Activated naive CD8-positive, alpha-beta T cell treated with anti-CD3 and anti-CD28 coated beads for 36 hours (primary cell): ENCODE measurements at regions not wholly inside any gene's neighbourhood (a gene's known extent, or its start where the extent isn't known, plus 50 kb on each side); places are given as distances from the start of the nearest gene placed in this dataset.
"Not testable (repeated sequence)": the region's sequence is repeated elsewhere in the genome, so short reads cannot be mapped to it uniquely, and the experiment has no call there.

Source experiments
- DNase-seq: peaks from one replicate; pipeline ENCODE4 v3.0.0; 2021
- H3K27ac Mint-ChIP-seq: one replicate; pipeline ENCODE4 v1.8.0; 2022; ENCODE audit warnings: mild to moderate bottlenecking, moderate library complexity, mixed read lengths
- H3K27me3 Mint-ChIP-seq: one replicate; pipeline ENCODE4 v1.8.0; 2022; ENCODE audit warnings: mild to moderate bottlenecking, mixed read lengths
- H3K36me3 Mint-ChIP-seq: one replicate; pipeline ENCODE4 v1.8.0; 2021; ENCODE audit warnings: mild to moderate bottlenecking, mixed read lengths
- H3K4me1 Mint-ChIP-seq: one replicate; pipeline ENCODE4 v1.8.0; 2021; ENCODE audit warnings: mixed read lengths
- H3K4me3 Mint-ChIP-seq: one replicate; pipeline ENCODE4 v1.8.0; 2022; ENCODE audit warnings: mild to moderate bottlenecking, moderate library complexity, mixed read lengths
- H3K9me3 Mint-ChIP-seq: one replicate; pipeline ENCODE4 v1.8.0; 2022; ENCODE audit warnings: mixed read lengths

GRCh38 chr5:96516631-96517071 lies 83.6 kb upstream of the PCSK1 start:
- no peak overlapping the region for H3K27ac Mint-ChIP-seq
- no peak for DNase-seq
- no peaks in the 10 kb centered on the region for H3K4me1 Mint-ChIP-seq
- H3K9me3 Mint-ChIP-seq = no peaks in the 10 kb centered on the region
- H3K27me3 Mint-ChIP-seq = no peaks in the 10 kb centered on the region
- no peaks in the 10 kb centered on the region for H3K36me3 Mint-ChIP-seq
- H3K4me3 Mint-ChIP-seq = no peak overlapping the region

- H3K4me1 Mint-ChIP-seq = no peaks in the 10 kb centered on the region
These were observed 84.2 kb upstream of the PCSK1 start for GRCh38 chr5:96517295-96517694.

DNA sequence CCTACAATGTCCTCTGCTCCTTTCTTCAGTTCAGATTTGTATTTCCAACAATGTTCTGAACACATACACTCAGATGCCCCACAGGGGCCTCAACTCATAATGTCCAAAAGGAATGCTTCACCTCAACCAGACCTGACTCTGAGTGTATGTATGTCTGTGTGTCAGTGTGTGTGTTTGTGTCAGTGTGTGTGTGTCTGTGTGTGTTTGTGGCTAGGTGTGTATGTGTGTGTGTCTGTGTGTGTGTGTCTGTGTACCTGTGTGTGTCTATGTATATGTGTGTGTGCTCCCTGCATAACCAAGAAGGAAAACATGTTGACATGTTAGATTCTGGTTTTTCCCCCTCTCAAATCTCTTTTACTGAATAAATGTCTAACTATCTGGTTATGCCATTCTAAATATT lies 87.3 kb upstream of the PCSK1 start:
- Mint-ChIP-seq H3K27me3 (no peaks in the 10 kb centered on the region), H3K4me3 (no peak overlapping the region), H3K27ac (no peak overlapping the region), H3K4me1 (no peaks in the 10 kb centered on the region), H3K9me3 (no peaks in the 10 kb centered on the region), H3K36me3 (no peaks in the 10 kb centered on the region)
- DNase-seq = no peak

More at GRCh38 chr5:96517295-96517694, 84.2 kb upstream of the PCSK1 start:
- DNase-seq = no peak
- Mint-ChIP-seq H3K4me3 (no peak overlapping the region), H3K9me3 (no peaks in the 10 kb centered on the region), H3K27ac (no peak overlapping the region), H3K27me3 (no peaks in the 10 kb centered on the region), H3K36me3 (no peaks in the 10 kb centered on the region)

DNA sequence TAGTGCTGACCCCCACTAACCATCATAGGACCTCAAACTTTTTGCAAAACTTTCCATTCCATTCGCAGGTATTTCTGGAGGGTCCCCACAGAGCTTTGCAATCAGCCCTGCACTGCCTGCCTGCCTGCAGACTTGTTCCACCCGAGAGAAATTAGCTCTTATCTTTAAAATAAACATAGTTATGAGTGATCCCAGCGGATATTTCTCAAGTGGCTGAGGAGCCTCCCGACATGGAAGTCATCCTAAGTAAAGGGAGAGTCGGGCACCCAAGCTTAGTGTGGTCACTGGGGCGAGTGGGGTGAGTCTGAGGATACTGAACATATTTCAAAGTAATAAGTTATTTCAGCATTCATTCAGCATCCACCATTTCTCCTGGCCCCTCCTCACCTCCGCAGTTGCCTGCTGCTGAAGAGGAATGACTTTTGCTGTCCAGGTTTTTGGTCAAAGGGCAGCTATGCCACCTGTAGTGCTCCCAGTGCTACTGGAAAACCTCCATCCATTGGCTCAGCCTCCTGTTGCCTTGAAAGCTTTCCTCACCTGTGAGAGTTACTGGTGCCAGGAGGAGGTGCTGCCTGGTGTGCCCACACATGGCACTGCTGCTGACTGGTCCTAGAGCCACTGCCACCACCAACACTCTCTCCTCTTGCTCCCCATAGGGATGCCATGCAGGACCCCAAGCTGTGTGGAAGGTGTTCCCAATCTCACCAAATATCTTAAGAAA lies 89.7 kb upstream of the PCSK1 start:
- no peak for DNase-seq
- no peaks in the 10 kb centered on the region for H3K9me3 Mint-ChIP-seq
- no peaks in the 10 kb centered on the region for H3K27me3 Mint-ChIP-seq
- no peaks in the 10 kb centered on the region for H3K36me3 Mint-ChIP-seq
- H3K4me1 Mint-ChIP-seq = no peaks in the 10 kb centered on the region
- H3K4me3 Mint-ChIP-seq = no peak overlapping the region
- no peak overlapping the region for H3K27ac Mint-ChIP-seq

DNA sequence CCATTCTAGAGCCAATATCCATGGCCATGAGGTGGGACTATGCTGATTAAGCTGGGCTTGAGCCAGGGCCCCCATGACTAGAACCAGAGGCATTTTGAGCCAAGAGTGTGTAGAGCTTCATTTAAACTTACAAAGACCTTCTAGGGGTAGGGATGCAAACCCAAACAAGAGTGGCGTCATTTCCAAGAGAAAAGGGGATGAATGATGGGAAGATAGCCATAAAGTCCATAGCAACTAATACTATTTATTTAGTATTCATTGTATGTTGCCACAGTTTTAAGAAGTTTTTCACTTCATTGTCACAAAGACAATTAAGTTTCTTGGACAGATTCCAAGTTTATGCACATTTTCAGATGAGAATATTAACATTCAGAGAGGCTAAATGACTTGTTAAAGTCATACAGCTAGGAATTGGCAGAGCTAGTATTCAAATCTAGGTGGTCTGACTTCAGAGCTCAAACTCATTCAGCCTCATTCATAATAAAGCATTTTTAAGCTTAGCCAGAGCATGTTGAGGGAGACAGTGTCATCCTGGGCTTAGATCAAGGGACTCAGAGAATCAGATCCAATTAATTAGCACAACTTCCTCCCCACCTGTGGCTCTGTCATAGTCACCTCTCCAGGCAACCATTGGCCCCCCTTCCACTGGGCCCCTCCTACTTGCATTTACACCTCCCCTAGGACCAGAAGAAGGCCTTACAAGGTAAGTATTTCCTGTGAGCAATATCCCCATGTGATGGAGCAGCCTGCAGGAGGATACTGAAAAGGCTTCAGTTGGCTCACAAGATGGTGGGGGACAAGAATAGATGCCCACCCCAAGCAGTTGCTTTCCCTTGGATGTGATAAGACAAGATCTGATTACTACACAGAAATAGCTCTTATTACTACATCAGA lies 95.0 kb upstream of the PCSK1 start:
- no peak for DNase-seq
- Mint-ChIP-seq H3K4me3 (no peak overlapping the region), H3K36me3 (no peaks in the 10 kb centered on the region), H3K9me3 (peaks cover 2% of the 10 kb centered on the region), H3K27ac (no peak overlapping the region), H3K27me3 (no peaks in the 10 kb centered on the region), H3K4me1 (peaks cover 8% of the 10 kb centered on the region)

- peaks cover 2% of the 10 kb centered on the region for H3K9me3 Mint-ChIP-seq
- H3K27me3 Mint-ChIP-seq = no peaks in the 10 kb centered on the region
- no peak for DNase-seq
- H3K4me3 Mint-ChIP-seq = no peak overlapping the region
- no peak overlapping the region for H3K27ac Mint-ChIP-seq
- H3K4me1 Mint-ChIP-seq = peaks cover 8% of the 10 kb centered on the region
- H3K36me3 Mint-ChIP-seq = no peaks in the 10 kb centered on the region
These were observed 95.9 kb upstream of the PCSK1 start for GRCh38 chr5:96528826-96529474.

DNA sequence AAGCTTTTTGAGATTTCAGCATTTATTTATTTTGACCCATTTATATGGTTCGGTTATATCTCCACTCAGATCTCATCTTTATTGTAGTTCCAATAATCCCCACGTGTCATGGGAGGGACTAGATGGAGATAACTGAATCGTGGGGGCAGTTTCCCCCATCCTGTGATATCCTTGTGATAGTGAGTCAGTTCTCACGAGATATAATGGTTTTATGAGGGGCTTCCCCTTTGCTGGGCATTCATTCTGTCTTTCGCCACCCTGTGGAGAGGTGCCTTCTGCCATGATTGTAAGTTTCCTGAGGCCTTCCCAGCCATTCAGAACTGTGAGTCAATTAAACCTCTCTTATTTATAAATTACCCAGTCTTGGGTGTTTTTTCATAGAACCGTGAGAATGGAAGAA lies 96.5 kb upstream of the PCSK1 start:
- no peak overlapping the region for H3K27ac Mint-ChIP-seq
- no peaks in the 10 kb centered on the region for H3K27me3 Mint-ChIP-seq
- peaks cover 8% of the 10 kb centered on the region for H3K4me1 Mint-ChIP-seq
- H3K9me3 Mint-ChIP-seq = peaks cover 2% of the 10 kb centered on the region
- H3K36me3 Mint-ChIP-seq = no peaks in the 10 kb centered on the region
- DNase-seq = no peak
- H3K4me3 Mint-ChIP-seq = no peak overlapping the region

DNA sequence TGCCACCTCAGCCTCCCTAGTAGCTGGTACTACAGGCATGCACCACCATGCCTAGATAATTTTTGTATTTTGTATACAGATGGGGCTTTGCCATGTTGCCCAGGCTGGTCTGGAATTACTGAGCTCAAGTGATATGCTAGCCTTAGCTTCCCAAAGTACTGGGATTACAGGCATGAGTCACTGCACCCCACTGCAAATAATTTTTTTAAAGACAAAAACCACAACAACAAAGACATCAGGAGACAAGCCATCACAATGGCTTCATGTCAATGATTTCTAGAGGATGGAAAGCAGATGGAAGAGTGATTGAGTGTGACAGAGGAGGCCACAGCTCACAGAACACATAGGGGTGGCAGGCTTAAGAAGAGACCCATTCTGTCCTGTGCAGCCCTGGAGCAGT lies 97.9 kb upstream of the PCSK1 start:
- H3K9me3 Mint-ChIP-seq = peaks cover 5% of the 10 kb centered on the region
- no peaks in the 10 kb centered on the region for H3K27me3 Mint-ChIP-seq
- no peaks in the 10 kb centered on the region for H3K36me3 Mint-ChIP-seq
- H3K27ac Mint-ChIP-seq = no peak overlapping the region
- no peak for DNase-seq
- peaks cover 11% of the 10 kb centered on the region for H3K4me1 Mint-ChIP-seq
- H3K4me3 Mint-ChIP-seq = no peak overlapping the region

DNA sequence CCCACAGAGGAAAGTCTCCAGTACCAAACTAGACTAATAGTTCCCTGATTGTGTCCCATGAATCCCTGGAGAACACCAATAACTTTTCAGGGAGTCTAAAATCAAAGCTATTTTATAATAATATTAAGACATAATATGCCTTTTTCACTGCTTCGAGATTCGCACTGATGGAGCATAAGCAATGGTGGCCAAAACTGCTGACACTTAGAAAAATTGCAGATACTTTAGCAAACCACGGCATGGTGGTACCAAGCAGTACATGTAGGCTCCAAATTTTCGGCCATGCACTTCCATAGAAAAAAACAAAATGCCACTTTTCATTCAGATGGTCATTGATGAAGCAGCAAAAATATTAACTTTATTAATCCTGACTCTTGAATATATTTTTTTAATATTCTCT lies 100.3 kb upstream of the PCSK1 start:
- Mint-ChIP-seq H3K9me3 (peaks cover 5% of the 10 kb centered on the region), H3K27ac (no peak overlapping the region), H3K27me3 (no peaks in the 10 kb centered on the region), H3K4me3 (no peak overlapping the region), H3K36me3 (peaks cover 3% of the 10 kb centered on the region), H3K4me1 (peaks cover 29% of the 10 kb centered on the region)
- no peak for DNase-seq

DNA sequence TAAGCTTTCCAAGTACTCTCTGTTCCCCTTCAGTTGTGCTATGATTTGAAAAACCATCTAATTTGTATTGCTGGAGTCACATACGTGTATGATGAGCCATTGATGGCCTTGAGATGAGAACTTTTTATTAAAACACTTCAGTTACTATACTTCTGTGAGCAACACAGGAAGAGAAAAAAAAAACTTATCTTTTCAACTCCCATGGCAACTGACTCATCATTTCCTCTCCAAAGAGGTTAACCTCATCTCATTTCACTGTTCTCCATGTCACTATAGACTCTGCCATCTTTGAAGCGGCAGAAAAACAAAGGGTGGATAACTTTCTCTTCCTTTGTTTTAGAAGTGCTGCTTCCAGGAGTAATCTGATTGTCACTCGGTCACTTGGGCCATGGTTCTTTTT lies 104.3 kb upstream of the PCSK1 start:
- Mint-ChIP-seq H3K27me3 (no peaks in the 10 kb centered on the region), H3K9me3 (peaks cover 4% of the 10 kb centered on the region), H3K4me1 (peaks cover 32% of the 10 kb centered on the region), H3K4me3 (peak overlapping the region; percentile 57), H3K36me3 (peaks cover 3% of the 10 kb centered on the region), H3K27ac (peak overlapping the region; percentile 96)
- peak; percentile 6 for DNase-seq

GRCh38 chr5:96538808-96539250 lies 105.8 kb upstream of the PCSK1 start:
- Mint-ChIP-seq H3K9me3 (peaks cover 4% of the 10 kb centered on the region), H3K4me3 (peak overlapping the region; percentile 54), H3K27me3 (no peaks in the 10 kb centered on the region), H3K4me1 (peaks cover 32% of the 10 kb centered on the region), H3K27ac (peak overlapping the region; percentile 96), H3K36me3 (peaks cover 3% of the 10 kb centered on the region)
- DNase-seq = no peak

DNA sequence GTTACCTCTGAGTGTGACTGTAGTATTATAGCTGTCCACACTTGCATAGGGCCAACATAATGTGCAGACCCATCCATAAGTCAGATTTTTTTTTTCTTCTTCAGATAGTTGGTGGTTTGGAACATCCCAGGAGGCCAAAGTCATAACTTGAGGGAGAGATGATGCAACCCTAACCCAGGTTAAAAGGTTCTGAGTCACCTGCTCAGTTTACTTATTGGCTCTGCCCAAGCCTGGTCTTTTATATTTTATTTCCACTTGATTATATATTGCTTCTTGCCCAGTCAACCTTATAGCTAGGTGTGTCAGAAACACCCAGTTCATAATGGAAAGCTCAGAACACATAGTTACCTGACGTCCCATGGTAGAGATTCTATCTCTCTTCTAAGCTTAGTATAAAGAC lies 113.1 kb upstream of the PCSK1 start:
- Mint-ChIP-seq H3K9me3 (no peaks in the 10 kb centered on the region), H3K4me1 (no peaks in the 10 kb centered on the region), H3K4me3 (no peak overlapping the region), H3K36me3 (no peaks in the 10 kb centered on the region), H3K27ac (no peak overlapping the region), H3K27me3 (peaks cover 3% of the 10 kb centered on the region)
- DNase-seq = no peak

DNA sequence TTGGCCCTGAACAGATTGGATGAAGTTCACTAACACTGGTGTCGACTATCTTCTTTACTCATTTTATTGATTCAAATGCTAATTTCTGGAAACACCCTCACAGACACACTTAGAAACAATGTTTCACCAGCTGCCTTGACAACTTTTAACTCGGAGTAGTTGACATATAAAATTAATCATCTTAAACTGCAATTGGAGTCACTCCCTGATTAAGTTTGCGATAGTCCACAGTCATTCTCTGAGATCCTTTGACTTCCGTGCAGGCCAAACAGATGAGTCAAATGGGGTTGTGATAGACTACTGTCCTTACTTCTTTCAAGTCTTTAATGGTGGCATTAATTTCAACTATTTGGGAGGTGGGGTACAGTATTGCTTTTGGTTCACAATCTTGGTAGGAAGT lies 114.4 kb upstream of the PCSK1 start:
- Mint-ChIP-seq H3K4me1 (no peaks in the 10 kb centered on the region), H3K27me3 (peaks cover 3% of the 10 kb centered on the region), H3K36me3 (no peaks in the 10 kb centered on the region), H3K27ac (no peak overlapping the region), H3K4me3 (no peak overlapping the region), H3K9me3 (no peaks in the 10 kb centered on the region)
- DNase-seq = no peak

DNA sequence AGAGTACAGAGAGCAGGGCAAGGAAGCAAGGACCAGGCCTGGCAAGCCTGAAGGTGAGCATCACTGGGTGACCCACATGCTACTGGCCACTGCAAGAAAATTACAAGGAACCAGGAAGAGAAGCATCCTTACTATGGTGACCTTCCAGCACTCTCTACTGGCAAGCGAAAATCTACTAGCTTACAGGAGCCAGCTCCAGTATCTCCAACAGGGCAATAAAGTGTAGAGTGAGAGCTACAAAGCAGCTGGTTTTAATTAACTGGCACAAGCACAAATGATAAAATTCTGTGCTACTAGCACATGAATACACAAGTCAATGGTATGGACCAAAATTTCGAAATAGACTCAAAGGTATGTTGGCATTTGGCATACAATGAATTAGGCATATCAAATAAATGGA lies 113.3 kb upstream of the CAST start:
- Mint-ChIP-seq H3K4me1 (no peaks in the 10 kb centered on the region), H3K4me3 (no peak overlapping the region), H3K27me3 (peaks cover 3% of the 10 kb centered on the region), H3K9me3 (peaks cover 4% of the 10 kb centered on the region), H3K27ac (no peak overlapping the region), H3K36me3 (no peaks in the 10 kb centered on the region)
- no peak for DNase-seq

GRCh38 chr5:96560857-96561256 lies 101.3 kb upstream of the CAST start:
- not testable (repeated sequence) for DNase-seq, H3K27me3 Mint-ChIP-seq, H3K27ac Mint-ChIP-seq, H3K4me3 Mint-ChIP-seq, H3K4me1 Mint-ChIP-seq, H3K36me3 Mint-ChIP-seq, H3K9me3 Mint-ChIP-seq
